ENCODE measurements at regions not wholly inside any gene's neighbourhood (a gene's known extent, or its start where the extent isn't known, plus 50 kb on each side); places are given as distances from the start of the nearest gene placed in this dataset.

- TF ChIP-seq, protein P1, sequence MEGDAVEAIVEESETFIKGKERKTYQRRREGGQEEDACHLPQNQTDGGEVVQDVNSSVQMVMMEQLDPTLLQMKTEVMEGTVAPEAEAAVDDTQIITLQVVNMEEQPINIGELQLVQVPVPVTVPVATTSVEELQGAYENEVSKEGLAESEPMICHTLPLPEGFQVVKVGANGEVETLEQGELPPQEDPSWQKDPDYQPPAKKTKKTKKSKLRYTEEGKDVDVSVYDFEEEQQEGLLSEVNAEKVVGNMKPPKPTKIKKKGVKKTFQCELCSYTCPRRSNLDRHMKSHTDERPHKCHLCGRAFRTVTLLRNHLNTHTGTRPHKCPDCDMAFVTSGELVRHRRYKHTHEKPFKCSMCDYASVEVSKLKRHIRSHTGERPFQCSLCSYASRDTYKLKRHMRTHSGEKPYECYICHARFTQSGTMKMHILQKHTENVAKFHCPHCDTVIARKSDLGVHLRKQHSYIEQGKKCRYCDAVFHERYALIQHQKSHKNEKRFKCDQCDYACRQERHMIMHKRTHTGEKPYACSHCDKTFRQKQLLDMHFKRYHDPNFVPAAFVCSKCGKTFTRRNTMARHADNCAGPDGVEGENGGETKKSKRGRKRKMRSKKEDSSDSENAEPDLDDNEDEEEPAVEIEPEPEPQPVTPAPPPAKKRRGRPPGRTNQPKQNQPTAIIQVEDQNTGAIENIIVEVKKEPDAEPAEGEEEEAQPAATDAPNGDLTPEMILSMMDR (IDR thresholded peaks at IDR 0.05; ENCODE audit: low read length): no peak
- no peak for TF ChIP-seq EZH2 (optimal IDR thresholded peaks at IDR 0.05; ENCODE audit: low read depth, low read length)
These were observed 135.8 kb upstream of the SPON1 start for GRCh38 chr11:13826505-13827278.

Measured in MM.1S (cell line).